PC-3 (cell line): ENCODE measurements at regions not wholly inside any gene's neighbourhood (a gene's known extent, or its start where the extent isn't known, plus 50 kb on each side); places are given as distances from the start of the nearest gene placed in this dataset.

Source experiments
- CTCF ChIP-seq: fragments of 300-600 bp; sonication (generic); conservative IDR thresholded peaks from 2 replicates; pipeline ENCODE4 v1.5.1; 2017; ENCODE audit warnings: antibody characterized with exemption, low read depth, mild to moderate bottlenecking, low read length
- EZH2 ChIP-seq: fragments of 300-600 bp; sonication (generic); IDR thresholded peaks from one replicate; pipeline ENCODE4 v1.6.1; 2017; ENCODE audit warnings: antibody characterized with exemption, mild to moderate bottlenecking, low read length; ENCODE audit not compliant: unreplicated experiment
- EZH2phosphoT487 ChIP-seq: fragments of 300-600 bp; sonication (generic); IDR thresholded peaks from 2 replicates; pipeline ENCODE4 v1.6.1; 2018; ENCODE audit warnings: mild to moderate bottlenecking, antibody characterized with exemption, low read length, borderline replicate concordance

GRCh38 chr5:130398825-130399224 is 494.6 kb downstream of the CHSY3 start:
- TF ChIP-seq CTCF: no peak
- no peak for TF ChIP-seq EZH2phosphoT487
- no peak for TF ChIP-seq EZH2
